ENCODE measurements at regions not wholly inside any gene's neighbourhood (a gene's known extent, or its start where the extent isn't known, plus 50 kb on each side); places are given as distances from the start of the nearest gene placed in this dataset.

DNA sequence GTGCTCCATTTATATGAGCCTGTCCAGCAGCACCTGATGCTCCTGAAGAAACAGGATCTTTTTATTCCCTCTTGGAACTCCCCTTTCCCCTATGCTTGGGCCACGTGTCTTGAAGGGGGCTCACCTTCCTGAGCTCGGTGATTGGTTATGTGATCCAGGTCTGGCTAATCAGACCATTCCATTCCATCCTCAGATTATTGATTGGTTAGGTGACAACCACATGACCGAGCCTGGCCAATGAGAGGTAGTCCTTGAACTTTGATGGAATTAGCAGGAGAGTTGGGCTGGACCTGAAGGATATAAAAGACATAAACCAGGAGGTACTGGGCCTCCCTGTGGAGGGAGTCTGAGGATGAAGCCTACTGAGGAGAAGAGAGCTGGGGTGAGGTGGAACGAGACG lies 216.6 kb upstream of the LHX5 start:
- FAIRE-seq (no peak), DNase-seq (ENCODE audit: insufficient read length, low spot score) (no peak)

DNA sequence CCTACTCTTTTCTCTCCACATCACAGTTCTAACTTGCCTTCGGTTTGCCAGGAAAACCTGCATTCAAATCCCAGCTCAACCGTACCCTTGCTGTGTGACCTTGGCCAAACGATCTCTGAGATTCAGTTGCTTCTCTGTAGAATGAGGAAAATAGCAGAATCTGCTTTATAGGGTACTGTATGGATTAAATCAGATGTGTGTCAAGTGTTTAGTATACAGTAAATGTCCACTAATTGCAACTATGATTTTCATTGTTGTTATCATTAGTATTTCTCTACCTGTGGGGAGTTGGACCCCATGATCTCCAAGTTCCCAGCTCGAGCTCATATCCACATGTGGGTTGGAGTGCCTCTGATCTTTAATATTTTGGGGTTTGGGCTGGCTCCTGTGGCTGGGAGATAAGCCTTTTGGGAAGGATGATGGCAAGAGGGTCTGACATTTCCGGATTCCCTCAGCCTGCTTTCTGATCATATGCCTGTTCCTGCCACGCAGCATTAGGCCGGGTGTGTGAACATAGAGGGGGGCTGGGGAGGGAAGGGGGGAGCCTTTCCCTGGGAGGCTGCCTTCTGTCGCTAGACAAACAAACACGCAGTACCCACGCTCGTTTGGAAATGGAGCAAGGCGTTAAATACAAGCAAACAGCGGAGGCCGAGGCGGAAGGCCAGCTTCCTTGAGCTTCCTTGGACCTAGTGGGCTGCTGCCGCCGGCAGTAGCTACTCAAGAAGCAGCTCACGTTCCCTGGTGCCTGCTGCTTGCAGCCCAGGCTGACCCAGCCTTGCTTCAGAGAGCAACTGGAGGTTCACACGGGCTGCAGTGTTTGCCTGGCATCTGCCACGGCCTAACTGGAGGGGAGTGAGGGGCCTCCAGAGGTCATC lies 213.5 kb upstream of the LHX5 start:
- FAIRE-seq (no peak), DNase-seq (ENCODE audit: insufficient read length, low spot score) (no peak)

DNA sequence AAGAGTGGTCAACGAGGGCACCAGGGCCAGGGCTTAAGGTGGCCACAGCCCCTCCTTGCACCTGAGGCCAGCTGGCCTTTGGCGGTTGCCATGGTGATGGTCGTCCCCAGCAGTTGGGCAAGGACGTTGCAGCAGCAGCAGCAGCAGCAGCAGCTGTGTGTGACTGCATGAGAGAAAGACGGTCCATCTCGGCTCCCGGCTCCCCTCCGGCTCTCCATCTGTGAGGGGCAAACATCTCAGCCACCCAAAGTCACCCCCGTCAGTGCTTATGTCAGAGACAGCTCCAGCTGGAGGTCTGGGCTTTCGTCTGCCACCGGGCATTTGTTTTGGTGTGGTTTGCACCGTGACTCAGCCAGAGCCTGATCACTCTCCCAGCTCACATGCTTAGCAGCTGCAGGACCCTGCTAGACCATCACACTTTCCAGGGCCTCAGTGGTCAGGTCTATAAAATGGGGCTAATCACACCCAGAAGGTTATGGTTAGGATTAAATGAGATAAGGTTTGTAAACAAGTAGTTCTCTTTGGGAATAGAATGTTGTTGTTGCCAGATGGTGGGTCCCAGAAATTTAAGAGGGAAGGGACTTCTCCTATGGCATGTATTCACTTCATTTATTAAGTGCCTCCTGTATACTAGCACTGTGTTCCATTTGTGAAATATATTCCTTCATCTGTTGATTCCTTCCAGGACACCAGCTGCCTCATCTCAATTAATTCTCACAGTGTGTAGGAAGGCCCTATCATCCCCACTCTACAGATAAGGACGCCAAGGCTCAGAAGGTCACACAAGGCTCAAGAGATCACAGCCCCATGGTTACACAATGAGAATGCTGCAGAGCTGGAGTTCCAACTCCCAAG lies 212.6 kb upstream of the LHX5 start:
- FAIRE-seq = no peak
- DNase-seq (ENCODE audit: insufficient read length, low spot score) = no peak

DNA sequence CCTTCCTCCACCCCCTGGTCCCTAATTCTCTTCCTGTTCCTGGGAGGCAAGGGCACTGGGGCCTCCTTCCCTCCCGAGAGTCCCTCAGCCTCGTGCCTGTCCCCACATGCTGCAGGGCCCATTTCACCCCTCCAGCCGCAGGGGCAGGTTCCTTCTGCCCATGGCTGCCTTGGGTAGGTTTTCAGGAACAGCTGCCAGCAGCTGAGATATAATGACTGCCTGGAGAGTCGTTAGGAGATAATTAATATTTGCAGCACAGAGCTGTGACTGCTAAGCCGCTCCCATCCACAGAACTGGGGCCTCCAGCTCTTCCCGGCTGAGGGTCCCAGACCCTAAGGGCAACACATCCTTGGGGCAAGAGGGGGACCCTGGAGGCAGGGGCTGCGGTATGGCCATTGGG lies 211.9 kb upstream of the LHX5 start:
- FAIRE-seq (no peak), DNase-seq (ENCODE audit: insufficient read length, low spot score) (no peak)

DNA sequence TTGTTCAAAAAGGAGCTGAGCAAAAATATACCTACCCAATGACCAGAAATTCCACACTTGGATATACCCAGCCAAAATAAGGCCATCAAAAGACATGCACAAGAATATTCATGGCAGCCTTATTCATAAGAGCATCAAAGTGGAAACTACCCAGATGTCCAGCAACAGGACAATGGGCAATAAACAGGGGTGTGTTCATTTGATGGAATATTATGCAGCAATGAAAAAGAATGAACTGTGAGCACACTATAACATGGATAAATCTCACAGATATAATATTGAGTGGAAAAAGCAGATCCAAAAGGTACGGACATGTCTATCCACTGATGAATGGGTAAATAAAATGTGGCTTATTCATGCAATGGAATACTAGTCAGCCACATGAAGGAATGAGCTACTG lies 209.2 kb upstream of the LHX5 start:
- DNase-seq (ENCODE audit: insufficient read length, low spot score) (no peak), FAIRE-seq (no peak)

DNA sequence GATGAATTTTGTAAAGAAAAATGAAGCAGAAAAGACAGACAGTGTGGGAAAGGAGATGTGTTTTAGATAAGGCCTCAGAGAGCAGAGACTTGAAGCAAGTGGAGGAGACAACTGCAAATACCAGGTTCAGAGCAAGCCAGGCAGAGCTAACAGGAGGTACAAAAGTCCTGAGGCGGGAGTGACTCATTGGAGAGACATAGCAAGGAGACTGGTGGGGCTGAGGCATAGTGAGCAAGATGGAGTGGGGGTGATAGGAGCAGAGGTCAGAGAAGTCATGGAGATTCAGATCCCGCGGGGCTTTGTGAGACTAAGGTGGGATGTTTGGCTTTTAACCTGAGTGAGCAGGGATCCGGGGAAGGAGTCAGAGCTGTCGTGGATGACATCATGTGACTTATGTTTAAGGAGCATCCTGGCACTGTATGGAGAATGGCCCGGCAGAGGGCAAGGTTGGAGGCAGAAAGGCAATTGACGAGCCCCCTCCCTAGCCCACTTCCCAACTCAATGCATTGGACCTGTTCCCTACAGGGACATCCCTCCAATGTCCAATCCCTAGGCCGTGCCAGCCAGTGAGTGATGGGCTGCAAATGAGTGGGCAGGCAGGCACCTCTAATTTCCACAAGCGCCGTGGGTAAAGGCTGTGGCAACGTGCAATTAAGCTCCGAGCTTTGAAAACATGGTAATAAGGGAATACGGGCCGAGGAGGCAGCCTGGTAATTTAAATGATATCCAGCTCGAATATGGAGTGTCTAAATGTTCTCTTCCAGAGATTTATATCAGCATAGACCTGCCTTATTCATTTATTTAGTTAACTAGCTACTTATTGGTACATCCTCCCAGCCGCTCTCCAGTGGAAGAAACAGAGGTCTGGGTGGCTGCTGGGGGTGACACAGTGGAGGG lies 206.8 kb upstream of the LHX5 start:
- FAIRE-seq (no peak), DNase-seq (ENCODE audit: insufficient read length, low spot score) (no peak)

DNA sequence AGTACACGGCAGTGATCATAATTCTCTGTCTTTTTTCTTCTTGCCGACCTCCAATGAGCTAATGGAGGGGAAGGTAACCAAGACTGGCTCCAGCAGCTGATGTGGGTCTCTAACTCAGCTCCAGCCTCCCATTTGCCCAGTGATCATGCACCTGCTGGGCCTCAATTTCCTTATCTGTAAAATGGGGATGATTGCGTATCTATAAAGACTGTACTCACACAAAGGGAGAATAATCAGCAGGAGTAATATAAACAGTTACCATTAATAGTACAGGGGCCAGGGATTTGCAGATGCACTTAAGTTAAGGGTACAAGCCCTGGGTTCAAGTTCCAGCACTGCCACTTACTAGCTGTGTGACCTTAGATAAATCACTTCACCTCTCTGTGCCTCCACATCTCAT lies 204.9 kb upstream of the LHX5 start:
- DNase-seq (ENCODE audit: insufficient read length, low spot score) (no peak), FAIRE-seq (no peak)

DNA sequence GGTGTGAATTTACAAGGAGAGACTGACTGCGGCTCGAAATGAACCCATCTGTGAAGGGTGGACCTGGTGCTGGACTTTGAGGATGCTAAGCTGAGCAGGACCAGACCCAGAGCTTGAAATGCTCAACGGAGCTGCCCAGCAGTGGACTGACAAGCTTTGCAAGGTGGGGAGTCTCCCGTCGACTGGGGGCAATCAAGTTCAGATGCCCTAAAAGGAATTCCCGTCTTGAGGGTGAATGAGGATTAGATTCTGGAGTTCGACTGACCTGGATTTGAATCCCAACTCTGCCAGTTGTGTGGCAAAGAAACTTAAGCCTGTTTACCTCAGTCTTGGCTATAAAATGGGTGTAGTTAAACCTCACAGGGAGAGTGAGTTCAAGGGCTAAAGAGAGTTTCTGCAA lies 204.4 kb upstream of the LHX5 start:
- FAIRE-seq (no peak), DNase-seq (ENCODE audit: insufficient read length, low spot score) (no peak)

DNA sequence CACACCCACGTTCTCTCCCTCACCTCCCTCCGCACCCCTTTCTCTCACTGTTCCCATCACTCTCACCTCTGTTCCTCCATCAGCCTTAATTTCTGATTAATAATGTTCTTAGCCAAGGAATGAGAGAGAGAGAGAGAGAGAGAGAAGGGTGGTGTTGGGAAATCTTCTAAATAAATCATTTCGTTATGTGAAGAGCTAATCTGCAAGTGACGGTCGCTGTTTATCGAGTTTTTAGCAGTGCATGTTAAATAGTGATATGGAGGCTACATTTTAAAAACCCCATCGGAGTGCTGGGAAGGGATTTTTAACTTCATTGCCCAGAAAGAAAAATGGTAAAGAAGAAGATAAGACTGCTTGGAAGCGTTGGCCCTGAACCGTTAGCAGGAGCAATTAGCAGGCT lies 203.3 kb upstream of the LHX5 start:
- FAIRE-seq (no peak), DNase-seq (ENCODE audit: insufficient read length, low spot score) (no peak)

DNA sequence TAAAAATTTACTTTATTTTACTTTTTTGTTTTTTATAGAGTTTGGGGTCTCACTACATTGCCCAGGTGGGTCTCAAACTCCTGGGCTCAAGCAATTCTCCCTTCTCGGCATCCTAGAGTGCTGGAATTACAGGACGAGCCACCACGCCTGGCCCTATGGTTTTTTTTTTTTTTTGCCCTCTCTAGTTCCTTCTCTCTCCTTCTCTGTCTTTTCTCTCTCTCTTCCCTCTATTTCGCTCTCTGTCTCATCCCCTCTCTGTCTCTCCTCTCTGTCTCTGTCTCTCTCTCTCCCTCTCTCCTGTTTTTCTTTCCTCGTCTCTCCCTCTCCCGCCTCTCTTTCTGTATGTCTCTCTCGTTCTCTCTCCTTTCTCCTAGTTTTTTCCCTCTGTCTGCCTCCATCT lies 202.6 kb upstream of the LHX5 start:
- FAIRE-seq (no peak), DNase-seq (ENCODE audit: insufficient read length, low spot score) (no peak)

DNA sequence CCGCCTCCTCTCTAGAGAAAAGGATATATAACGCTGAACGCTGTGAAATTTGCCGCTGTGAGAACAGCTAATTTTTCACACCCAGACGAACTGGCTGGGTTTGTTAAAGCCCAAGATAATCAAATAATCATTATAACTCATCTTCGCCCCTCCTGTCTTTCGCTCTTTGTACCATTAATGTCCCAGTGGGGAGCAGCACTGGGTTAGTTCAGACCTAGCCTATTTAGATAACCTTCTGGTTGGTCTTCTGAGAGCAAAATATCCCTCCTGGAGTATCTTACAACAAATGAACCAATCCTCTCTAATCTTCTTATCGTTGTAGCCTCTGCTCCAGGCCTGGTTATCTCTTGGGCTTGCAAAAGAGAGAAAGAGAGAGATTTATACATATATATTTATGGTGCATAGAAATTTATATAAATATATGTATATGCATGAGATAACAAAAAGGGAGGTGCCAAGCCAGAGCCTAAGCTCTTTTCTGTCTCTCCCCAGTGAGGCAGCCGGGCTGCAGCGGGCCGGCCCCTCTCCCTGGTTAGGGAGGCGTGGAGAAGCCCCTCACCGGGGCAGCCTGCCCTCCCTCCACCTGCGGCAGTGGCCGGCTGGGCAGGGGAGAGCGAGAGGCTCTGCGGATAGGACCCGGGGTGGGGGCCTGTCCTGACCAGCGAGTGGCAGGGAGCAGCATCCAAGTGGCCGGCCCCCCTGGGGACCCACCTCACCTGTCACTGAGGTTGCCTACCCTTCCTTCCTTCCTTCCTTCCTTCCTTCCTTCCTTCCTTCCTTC lies 202.0 kb upstream of the LHX5 start:
- DNase-seq (ENCODE audit: insufficient read length, low spot score) (no peak), FAIRE-seq (no peak)

DNA sequence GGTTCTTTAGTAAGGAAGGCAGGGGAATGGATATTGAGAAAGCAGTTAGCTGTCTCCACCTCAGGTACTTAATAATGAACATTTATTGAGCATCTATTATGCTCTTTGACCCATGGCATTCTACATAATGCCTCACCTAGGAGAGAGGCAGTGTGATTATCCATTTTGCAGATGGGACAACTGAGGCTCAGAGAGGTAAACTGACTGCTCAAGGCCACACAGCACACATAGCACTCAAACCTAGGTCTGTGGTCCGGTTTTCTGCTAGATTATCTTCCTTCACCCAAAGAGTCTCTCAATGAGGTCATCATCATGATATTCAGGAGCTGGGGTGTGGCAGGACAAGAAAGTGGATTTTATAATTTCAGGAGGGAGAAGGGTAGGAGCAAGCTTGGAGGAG lies 199.1 kb upstream of the LHX5 start:
- no peak for FAIRE-seq
- no peak for DNase-seq (ENCODE audit: insufficient read length, low spot score)

DNA sequence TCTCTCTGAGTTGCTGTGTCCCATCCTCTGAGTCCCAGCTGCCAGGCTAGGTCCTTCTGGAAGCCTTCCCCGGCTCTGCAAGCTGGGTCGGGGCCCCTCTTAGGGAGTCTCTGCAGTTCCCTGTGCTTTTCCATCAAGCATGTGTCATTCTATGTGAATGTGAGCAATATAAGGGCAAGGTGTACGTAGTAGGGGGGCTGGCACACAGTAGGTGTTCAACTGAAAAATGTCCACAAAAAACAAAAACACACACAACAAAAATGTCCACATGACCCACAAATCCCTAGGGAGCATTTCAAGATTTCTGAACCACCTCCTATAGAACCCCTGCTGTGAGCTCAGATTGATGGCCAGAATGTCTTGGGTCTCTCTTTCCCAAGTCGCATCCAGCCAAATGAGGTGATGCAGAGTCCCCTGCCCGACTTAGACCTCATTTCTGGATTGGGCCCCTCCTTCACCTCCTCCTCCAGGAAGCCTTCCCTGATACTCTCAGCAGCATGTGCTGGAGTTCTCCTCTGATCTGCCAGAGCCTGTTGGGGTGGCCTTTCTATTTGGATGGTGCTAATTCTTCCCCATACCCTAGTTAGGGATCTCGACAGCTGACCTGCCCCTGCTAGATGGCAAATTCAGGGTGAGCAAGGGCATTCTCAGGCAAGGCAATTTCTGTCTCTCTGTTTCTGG lies 196.1 kb upstream of the LHX5 start:
- FAIRE-seq = no peak
- DNase-seq (ENCODE audit: insufficient read length, low spot score) = no peak

DNA sequence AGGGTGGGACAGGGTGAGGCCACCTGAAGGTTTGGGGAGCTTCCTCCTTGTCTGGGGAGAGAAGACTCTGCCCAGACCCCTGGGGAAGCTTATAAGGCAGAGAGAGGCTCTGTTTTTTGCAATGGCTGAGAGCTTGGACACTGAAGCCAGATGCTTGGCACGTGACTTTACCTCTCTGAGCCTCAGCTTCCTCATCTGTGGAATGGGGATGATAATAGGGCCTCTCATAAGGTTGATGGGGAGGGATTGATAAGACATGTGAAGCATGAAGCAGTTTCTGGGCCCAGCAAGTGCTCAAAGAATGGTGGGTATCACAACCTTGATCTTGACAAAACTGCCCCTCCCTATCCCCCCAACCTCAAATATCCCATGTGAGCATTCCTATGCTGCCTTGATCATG lies 195.4 kb upstream of the LHX5 start:
- DNase-seq (ENCODE audit: insufficient read length, low spot score) = no peak
- FAIRE-seq = no peak

DNA sequence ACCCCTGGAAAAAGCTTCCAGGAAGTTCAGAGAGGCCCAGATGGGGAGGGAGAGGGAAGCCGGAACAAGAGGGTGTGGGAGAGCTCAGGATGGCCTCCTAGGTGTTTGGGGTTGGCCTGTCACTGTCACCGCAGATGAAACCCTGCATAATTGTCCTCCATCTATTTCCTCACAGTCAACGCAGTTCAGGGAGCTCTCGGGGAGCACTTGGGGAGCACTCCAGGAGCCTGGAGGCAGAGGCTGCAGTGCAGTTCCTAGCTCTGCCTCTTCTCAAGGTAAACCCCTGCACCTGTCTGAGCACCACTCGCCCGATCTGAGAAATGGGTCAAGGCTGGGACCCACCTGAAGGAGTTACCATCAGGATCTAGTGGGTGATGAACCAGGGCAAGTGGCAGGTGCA lies 194.6 kb upstream of the LHX5 start:
- DNase-seq (ENCODE audit: insufficient read length, low spot score) (no peak), FAIRE-seq (no peak)

DNA sequence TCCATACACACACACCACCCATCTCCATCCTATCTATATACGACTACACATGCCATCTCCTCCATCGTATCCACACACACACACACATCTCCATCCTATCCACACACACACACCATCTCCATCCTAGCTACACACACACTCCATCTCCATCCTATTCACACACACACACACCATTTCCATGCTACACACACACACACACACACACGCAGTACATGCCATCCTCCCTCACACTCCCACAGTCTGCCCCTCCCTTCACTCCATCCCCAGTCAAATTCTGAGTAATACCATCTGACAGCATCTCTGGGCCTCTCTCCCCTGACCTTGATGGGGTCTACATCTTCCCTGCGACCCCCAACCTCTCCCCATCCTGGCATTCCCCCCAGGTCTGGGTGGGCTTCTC lies 193.8 kb upstream of the LHX5 start:
- no peak for DNase-seq (ENCODE audit: insufficient read length, low spot score)
- FAIRE-seq = no peak

DNA sequence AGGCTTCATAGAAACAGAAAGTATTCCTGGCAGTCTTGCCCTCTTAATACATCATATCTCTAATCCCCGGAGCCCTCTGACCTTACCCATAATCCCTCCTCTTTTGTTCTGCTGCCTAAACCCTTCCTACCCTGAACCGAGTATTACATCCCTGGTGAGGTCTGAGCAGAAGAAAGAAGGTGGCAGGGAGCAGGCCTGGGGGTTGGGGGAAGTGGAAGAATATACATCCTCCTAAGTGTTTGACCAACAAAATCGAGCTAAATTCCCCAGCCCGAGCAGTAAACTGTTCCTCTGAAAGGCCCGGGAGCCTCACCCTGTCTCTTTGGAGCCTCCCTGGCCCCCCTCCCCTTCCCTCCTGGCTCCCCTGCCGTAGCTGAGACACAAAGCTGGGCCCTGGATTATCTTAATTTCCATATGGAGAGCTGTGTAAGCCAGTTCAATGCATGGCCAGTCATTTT lies 192.6 kb upstream of the LHX5 start:
- FAIRE-seq = no peak
- no peak for DNase-seq (ENCODE audit: insufficient read length, low spot score)

DNA sequence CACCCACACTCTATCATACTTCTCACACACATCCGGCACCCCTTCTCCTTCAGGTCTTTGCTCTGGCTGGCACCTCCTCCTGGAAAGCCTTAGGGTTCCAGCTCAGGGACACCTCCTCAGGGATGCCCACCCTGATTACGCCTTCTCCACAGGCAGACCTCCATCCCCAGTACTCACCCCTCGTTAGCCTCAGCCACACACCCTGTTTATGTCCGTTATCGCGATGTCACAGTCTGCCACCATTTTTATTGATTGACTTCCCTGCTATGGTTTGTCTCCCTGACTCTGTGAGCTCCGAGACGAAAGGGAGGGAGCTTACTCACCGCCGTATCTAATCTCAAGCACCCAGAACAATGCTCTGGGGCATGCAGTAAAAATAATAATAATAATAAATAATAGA lies 191.7 kb upstream of the LHX5 start:
- DNase-seq (ENCODE audit: insufficient read length, low spot score) (no peak), FAIRE-seq (no peak)

DNA sequence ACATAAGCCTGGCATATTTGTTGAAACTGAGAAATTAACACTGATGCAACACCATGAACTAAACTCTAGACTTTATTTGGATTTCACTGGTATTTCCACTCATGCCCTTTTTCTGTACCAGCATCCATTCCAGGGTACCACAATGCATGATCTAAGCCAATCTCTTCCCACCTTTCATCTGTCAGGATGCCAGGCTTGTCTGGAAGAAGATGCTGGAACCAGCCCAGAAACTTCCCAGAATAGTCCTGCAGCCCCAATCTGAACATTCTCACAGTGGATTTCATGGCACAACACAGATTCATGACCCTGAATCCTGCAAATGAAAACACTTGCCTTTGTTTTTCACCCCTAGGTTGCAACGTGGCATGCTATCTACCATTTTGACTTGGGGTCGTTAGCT lies 189.3 kb upstream of the LHX5 start:
- DNase-seq (ENCODE audit: insufficient read length, low spot score) (no peak), FAIRE-seq (no peak)

DNA sequence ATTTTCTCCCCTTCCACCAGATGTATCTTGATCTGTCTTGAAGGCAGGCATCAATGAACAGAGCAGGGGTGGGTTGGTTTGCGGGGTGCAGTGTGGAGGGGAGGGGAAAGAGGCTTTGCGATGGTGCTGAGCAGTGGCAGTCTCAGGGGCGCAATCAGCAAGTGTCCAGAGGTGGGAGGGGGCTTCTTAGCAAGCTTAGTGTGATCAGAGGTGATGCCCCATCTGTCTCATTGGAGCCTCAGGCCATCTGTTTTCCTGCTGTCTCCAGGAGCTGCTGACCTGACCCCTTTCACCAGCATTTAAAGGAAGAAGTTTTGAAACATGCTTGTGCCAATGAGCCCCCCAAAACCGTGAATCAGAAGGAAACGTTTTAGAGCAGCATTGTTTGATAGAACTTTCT lies 187.7 kb upstream of the LHX5 start:
- DNase-seq (ENCODE audit: insufficient read length, low spot score) (no peak), FAIRE-seq (no peak)
